ENCODE measurements at regions not wholly inside any gene's neighbourhood (a gene's known extent, or its start where the extent isn't known, plus 50 kb on each side); places are given as distances from the start of the nearest gene placed in this dataset.

GRCh38 chr1:80987106-80987505, 813.6 kb upstream of the ADGRL2 start:
- TF ChIP-seq YY1 (IDR thresholded peaks at IDR 0.05; ENCODE audit: insufficient read depth, insufficient read length) (no peak), SUZ12 (IDR thresholded peaks at IDR 0.05; ENCODE audit: extremely low read depth, insufficient read depth, insufficient read length) (no peak)
